ENCODE measurements at regions not wholly inside any gene's neighbourhood (a gene's known extent, or its start where the extent isn't known, plus 50 kb on each side); places are given as distances from the start of the nearest gene placed in this dataset.

GRCh38 chr9:129454467-129455067 is 166.3 kb downstream of the C9orf50 start:
- CTCF ChIA-PET = no interaction called here
- TF ChIP-seq CTCF (IDR thresholded peaks at IDR 0.05; ENCODE audit: control extremely low read depth, extremely low read depth, low read depth, missing control alignments) = no peak
- POLR2A ChIA-PET = no interaction called here
- no peak for DNase-seq (ENCODE audit: extremely low spot score)

- DNase-seq (ENCODE audit: extremely low spot score) = no peak
- CTCF ChIA-PET = no interaction called here
- TF ChIP-seq CTCF (IDR thresholded peaks at IDR 0.05; ENCODE audit: control extremely low read depth, extremely low read depth, low read depth, missing control alignments) = no peak
- POLR2A ChIA-PET = no interaction called here
These were observed 167.2 kb downstream of the C9orf50 start for GRCh38 chr9:129453734-129454133.

GRCh38 chr9:129451669-129452068 is 169.2 kb downstream of the C9orf50 start:
- POLR2A ChIA-PET = no interaction called here
- DNase-seq (ENCODE audit: extremely low spot score) = no peak
- CTCF ChIA-PET = no interaction called here

GRCh38 chr9:129451089-129451656 is 169.7 kb downstream of the C9orf50 start:
- TF ChIP-seq CTCF (IDR thresholded peaks at IDR 0.05; ENCODE audit: control extremely low read depth, extremely low read depth, low read depth, missing control alignments) = no peak
- POLR2A ChIA-PET = no interaction called here
- no peak for DNase-seq (ENCODE audit: extremely low spot score)
- CTCF ChIA-PET = no interaction called here

More at GRCh38 chr9:129451669-129452068, 169.2 kb downstream of the C9orf50 start:
- TF ChIP-seq CTCF (IDR thresholded peaks at IDR 0.05; ENCODE audit: control extremely low read depth, extremely low read depth, low read depth, missing control alignments) = no peak

- TF ChIP-seq CTCF (IDR thresholded peaks at IDR 0.05; ENCODE audit: control extremely low read depth, extremely low read depth, low read depth, missing control alignments) = no peak
- ChIA-PET POLR2A (interaction anchor here (0.6 kb wide), 1 partner anchor 40 kb away, joined by 3 read pairs; no protein-coding TSS in a partner anchor), CTCF (interaction anchor here (1.0 kb wide), 1 partner anchor 9 kb away, joined by 3 read pairs; no protein-coding TSS in a partner anchor)
- DNase-seq (ENCODE audit: extremely low spot score) = no peak
These were observed 171.8 kb downstream of the C9orf50 start for GRCh38 chr9:129449066-129449465.

- POLR2A ChIA-PET = no interaction called here
- CTCF ChIA-PET = interaction anchor here (1.2 kb wide), 1 partner anchor 12 kb away, joined by 5 read pairs; no protein-coding TSS in a partner anchor
These were observed 173.9 kb downstream of the C9orf50 start for GRCh38 chr9:129446828-129447550.

More at GRCh38 chr9:129446828-129447550, 173.9 kb downstream of the C9orf50 start:
- no peak for TF ChIP-seq CTCF (IDR thresholded peaks at IDR 0.05; ENCODE audit: control extremely low read depth, extremely low read depth, low read depth, missing control alignments)
- DNase-seq (ENCODE audit: extremely low spot score) = no peak
